ENCODE measurements at regions not wholly inside any gene's neighbourhood (a gene's known extent, or its start where the extent isn't known, plus 50 kb on each side); places are given as distances from the start of the nearest gene placed in this dataset.
"Not testable (repeated sequence)": the region's sequence is repeated elsewhere in the genome, so short reads cannot be mapped to it uniquely, and the experiment has no call there.

- no peak for DNase-seq
These were observed 269.8 kb downstream of the OLFM4 start for GRCh38 chr13:53298396-53298795.

GRCh38 chr13:53301449-53301848 is 272.8 kb downstream of the OLFM4 start:
- DNase-seq: peak; percentile 61

GRCh38 chr13:53305419-53305818 is 276.8 kb downstream of the OLFM4 start:
- not testable (repeated sequence) for DNase-seq

- DNase-seq: no peak
These were observed 282.2 kb downstream of the OLFM4 start for GRCh38 chr13:53310786-53311185.

GRCh38 chr13:53311561-53311960 is 282.9 kb downstream of the OLFM4 start:
- no peak for DNase-seq

GRCh38 chr13:53321296-53321801 is 292.7 kb downstream of the OLFM4 start:
- no peak for DNase-seq

- no peak for DNase-seq
These were observed 296.0 kb downstream of the OLFM4 start for GRCh38 chr13:53324656-53325055.

- no peak for DNase-seq
These were observed 298.1 kb downstream of the OLFM4 start for GRCh38 chr13:53326716-53327115.

- DNase-seq: no peak
These were observed 299.2 kb downstream of the OLFM4 start for GRCh38 chr13:53327680-53328315.

- no peak for DNase-seq
These were observed 308.0 kb downstream of the OLFM4 start for GRCh38 chr13:53336441-53337160.

GRCh38 chr13:53338760-53339159 is 310.1 kb downstream of the OLFM4 start:
- no peak for DNase-seq

- DNase-seq: no peak
These were observed 312.0 kb downstream of the OLFM4 start for GRCh38 chr13:53340505-53341143.

- no peak for DNase-seq
These were observed 312.5 kb downstream of the OLFM4 start for GRCh38 chr13:53341144-53341510.

- DNase-seq: no peak
These were observed 314.2 kb downstream of the OLFM4 start for GRCh38 chr13:53342623-53343360.

GRCh38 chr13:53343361-53343744 is 314.7 kb downstream of the OLFM4 start:
- DNase-seq: peak; percentile 75

GRCh38 chr13:53351021-53351420 is 322.4 kb downstream of the OLFM4 start:
- DNase-seq: no peak

GRCh38 chr13:53357582-53357981 is 329.0 kb downstream of the OLFM4 start:
- no peak for DNase-seq

- no peak for DNase-seq
These were observed 340.3 kb downstream of the OLFM4 start for GRCh38 chr13:53368948-53369347.

- DNase-seq: no peak
These were observed 350.9 kb downstream of the OLFM4 start for GRCh38 chr13:53379485-53379884.

- DNase-seq: no peak
These were observed 353.4 kb downstream of the OLFM4 start for GRCh38 chr13:53382008-53382407.

GRCh38 chr13:53398051-53398450 is 369.4 kb downstream of the OLFM4 start:
- DNase-seq: no peak

- DNase-seq: no peak
These were observed 377.0 kb downstream of the OLFM4 start for GRCh38 chr13:53405616-53406015.

GRCh38 chr13:53408306-53408705 is 379.7 kb downstream of the OLFM4 start:
- DNase-seq: no peak
